Activated naive CD8-positive, alpha-beta T cell treated with anti-CD3 and anti-CD28 coated beads, Interleukin-2, amount 50 U/mL, for 24 hours (primary cell): ENCODE measurements at regions not wholly inside any gene's neighbourhood (a gene's known extent, or its start where the extent isn't known, plus 50 kb on each side); places are given as distances from the start of the nearest gene placed in this dataset.

ENCODE experiments used
- ATAC-seq: fragments of 150-1000 bp; cut with Tn5 transposase; one replicate; pipeline ENCODE4 v1.10.0; 2021
- DNase-seq: peaks from one replicate; pipeline ENCODE4 v3.0.0; 2021
- H3K27ac Mint-ChIP-seq: one replicate; pipeline ENCODE4 v1.8.0; 2021; ENCODE audit warnings: mild to moderate bottlenecking, mixed read lengths
- H3K27me3 Mint-ChIP-seq: one replicate; pipeline ENCODE4 v1.8.0; 2021; ENCODE audit warnings: mixed read lengths
- H3K36me3 Mint-ChIP-seq: one replicate; pipeline ENCODE4 v1.8.0; 2021; ENCODE audit warnings: low read depth, mixed read lengths
- H3K4me1 Mint-ChIP-seq: one replicate; pipeline ENCODE4 v1.8.0; 2021; ENCODE audit warnings: mixed read lengths
- H3K4me3 Mint-ChIP-seq: one replicate; pipeline ENCODE4 v1.8.0; 2021; ENCODE audit warnings: mild to moderate bottlenecking, moderate library complexity, mixed read lengths
- H3K9me3 Mint-ChIP-seq: one replicate; pipeline ENCODE4 v1.8.0; 2021; ENCODE audit warnings: mixed read lengths

DNA sequence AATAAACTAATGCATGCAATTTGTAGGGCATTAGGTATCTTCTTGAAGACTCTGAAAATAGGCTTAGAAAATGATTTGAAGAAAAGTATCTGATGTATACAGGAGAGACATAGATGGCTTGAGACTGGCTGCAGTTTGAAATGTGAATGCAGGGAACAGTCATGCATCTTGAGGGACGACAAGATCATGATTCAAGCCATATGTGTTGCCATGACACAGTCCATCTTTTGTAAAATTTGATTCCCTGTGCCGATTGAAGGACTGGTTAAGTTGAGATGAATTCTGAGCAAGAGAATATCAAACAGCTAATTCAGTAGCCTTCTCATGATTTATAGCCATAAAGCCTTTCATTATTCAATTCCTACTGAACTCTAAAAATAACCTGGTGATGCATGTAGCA, 231.6 kb downstream of the CASP12 start:
- DNase-seq: no peak
- ATAC-seq: no peak
- H3K4me3 Mint-ChIP-seq: no peak overlapping the region
- no peak overlapping the region for H3K27ac Mint-ChIP-seq
- peaks cover 12% of the 10 kb centered on the region for H3K9me3 Mint-ChIP-seq
- H3K27me3 Mint-ChIP-seq: peaks cover 3% of the 10 kb centered on the region
- no peaks in the 10 kb centered on the region for H3K36me3 Mint-ChIP-seq
- H3K4me1 Mint-ChIP-seq: peaks cover 12% of the 10 kb centered on the region

DNA sequence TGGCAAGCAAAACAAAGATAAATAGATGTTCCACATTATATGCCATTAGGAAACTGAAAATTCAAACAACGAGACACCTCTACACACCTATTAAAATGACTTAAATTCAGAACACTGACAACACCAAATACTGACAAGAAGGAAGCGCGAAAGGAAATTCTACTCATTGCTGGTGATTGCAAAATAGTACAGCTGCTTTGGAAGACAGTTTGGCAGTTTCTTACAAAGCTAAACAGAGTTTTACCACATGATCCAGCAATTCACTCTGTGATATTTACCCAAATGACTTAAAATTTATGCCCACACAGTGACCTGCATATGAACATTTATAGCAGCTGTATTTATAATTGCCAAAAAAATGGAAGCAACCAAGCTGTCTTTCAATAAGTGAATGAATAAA, 232.6 kb downstream of the CASP12 start:
- Mint-ChIP-seq H3K9me3 (peaks cover 8% of the 10 kb centered on the region), H3K36me3 (no peaks in the 10 kb centered on the region), H3K4me1 (peaks cover 12% of the 10 kb centered on the region), H3K27me3 (no peaks in the 10 kb centered on the region), H3K4me3 (no peak overlapping the region), H3K27ac (no peak overlapping the region)
- DNase-seq: no peak
- ATAC-seq: no peak

DNA sequence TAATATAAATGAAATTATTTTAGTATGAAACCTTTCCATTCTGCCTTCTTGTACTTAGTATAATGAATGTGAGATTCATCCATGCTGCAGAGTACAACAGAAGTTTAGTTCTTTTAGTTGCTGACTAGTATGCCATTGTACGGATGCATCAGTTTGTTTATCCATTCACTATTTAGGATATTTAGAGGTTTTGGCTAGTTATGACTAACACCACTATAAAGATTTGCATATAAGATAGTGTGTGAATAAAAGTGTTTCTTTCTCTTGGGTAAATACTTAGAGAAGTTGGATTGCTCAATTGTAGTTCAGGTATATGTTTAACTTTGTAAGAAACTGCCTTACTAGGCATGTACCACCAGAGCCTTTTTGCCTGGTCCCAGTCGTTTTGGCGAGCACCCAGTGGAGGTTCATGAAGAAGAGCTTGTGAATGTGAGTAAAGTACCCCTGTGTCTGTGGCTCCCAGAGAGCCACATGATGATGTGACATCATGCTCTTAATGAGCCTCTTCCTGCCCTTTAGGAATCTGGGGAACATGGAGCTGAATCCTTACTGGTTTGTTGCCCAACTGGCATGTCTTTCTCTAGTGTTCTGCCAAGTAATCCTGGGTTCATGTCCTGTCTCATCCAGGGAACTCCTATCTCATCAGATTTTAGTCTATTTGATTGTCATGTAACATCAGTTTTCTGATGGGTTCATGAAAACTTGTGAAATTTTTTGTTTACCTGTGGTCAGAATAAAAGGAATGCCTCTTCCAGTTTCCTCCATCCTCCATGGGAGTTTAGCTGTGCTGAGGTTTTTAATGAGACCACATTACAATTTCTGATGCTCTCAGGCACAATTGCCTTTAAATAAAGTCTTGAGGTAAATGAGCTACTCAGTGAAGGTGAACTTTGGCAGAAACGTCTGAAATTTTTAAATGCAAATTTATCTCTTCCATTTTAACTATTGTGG, 234.8 kb downstream of the CASP12 start:
- Mint-ChIP-seq H3K4me3 (no peak overlapping the region), H3K27me3 (no peaks in the 10 kb centered on the region), H3K27ac (no peak overlapping the region), H3K36me3 (no peaks in the 10 kb centered on the region), H3K9me3 (no peaks in the 10 kb centered on the region), H3K4me1 (peaks cover 2% of the 10 kb centered on the region)
- ATAC-seq (no peak), DNase-seq (no peak)

DNA sequence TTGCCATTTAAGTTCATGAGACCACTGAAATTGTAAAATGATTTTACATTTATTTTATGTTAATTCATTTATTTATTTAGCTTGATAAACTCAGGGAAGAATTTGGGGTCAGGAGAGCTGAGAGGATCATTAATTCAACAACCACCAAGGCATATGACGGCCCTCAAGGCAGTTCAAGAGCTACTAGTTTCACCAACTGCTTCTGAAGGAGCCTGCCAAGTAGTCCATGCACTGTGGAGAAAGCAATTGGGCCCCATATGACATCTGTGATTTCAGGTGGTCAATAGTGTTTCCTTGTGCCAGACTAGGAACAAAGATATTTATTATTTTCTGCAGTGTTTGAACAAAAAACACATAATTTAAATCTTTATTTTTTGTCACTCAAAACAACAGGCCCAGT, 236.4 kb downstream of the CASP12 start:
- Mint-ChIP-seq H3K4me3 (no peak overlapping the region), H3K27ac (no peak overlapping the region), H3K36me3 (no peaks in the 10 kb centered on the region), H3K9me3 (peaks cover 4% of the 10 kb centered on the region), H3K4me1 (peaks cover 7% of the 10 kb centered on the region), H3K27me3 (no peaks in the 10 kb centered on the region)
- no peak for DNase-seq
- ATAC-seq: no peak

DNA sequence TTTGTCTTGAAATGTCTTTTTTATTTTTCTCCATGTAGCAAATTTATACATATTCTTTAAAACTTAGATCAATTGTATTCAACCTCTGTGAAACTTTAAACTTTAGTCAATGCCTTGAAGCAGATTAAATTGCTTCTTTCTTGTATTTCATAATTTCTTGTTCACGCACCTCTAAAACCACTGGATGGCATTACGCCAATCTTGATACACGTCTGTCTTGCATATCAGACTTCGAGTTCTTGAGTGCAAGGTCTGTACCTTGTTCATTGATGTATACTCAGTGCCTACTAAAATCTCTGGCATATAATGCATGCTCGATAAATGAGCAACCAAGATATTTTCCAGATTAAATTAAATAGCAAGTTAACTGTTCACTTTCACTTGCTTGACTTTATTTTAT, 236.8 kb downstream of the CASP12 start:
- DNase-seq: no peak

DNA sequence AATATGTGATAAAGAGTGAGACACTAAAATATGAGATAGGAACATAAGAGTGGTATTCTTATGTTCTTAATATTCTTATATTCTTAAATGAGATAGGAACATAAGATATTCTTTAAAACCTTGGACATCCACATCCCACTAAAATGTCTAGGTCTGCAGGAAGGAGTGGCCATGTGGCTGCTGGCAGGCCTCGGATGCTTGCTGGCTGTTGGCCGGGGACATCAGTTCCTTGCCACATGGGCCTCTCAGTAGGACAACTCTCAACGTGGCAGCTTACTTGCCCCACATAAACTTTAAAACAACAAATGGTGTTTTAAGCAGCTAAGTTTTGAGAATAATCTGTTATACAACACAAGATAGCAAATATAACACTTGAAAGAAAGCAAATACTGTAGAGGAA, 240.1 kb downstream of the CASP12 start:
- H3K27me3 Mint-ChIP-seq: no peaks in the 10 kb centered on the region
- no peak overlapping the region for H3K27ac Mint-ChIP-seq
- peaks cover 14% of the 10 kb centered on the region for H3K4me1 Mint-ChIP-seq
- no peak for DNase-seq
- no peaks in the 10 kb centered on the region for H3K36me3 Mint-ChIP-seq
- no peak overlapping the region for H3K4me3 Mint-ChIP-seq
- ATAC-seq: no peak
- peaks cover 4% of the 10 kb centered on the region for H3K9me3 Mint-ChIP-seq

More for the DNA sequence above, 236.8 kb downstream of the CASP12 start:
- ATAC-seq: no peak
- H3K9me3 Mint-ChIP-seq: peaks cover 4% of the 10 kb centered on the region
- no peaks in the 10 kb centered on the region for H3K36me3 Mint-ChIP-seq
- no peaks in the 10 kb centered on the region for H3K27me3 Mint-ChIP-seq
- H3K27ac Mint-ChIP-seq: no peak overlapping the region
- H3K4me1 Mint-ChIP-seq: peaks cover 7% of the 10 kb centered on the region
- H3K4me3 Mint-ChIP-seq: no peak overlapping the region

DNA sequence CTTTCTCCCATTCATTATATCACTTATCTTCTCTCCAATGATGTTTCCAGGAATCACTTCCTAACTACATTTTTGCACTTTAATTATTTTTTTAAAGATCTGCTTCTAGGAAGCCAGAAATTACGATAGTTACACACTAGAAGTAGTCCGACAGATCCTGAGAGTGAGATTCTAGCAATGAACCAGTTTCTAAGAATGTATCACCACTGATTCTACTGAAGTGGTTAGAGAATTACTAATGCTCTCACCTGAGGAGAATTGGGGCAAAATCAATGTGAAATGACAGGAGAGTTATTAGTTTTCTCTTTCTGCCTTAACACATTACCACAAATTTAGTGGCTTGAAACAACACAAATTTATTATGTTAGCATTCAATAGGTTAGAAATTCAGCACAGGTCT, 241.2 kb downstream of the CASP12 start:
- Mint-ChIP-seq H3K27me3 (no peaks in the 10 kb centered on the region), H3K36me3 (no peaks in the 10 kb centered on the region), H3K9me3 (peaks cover 4% of the 10 kb centered on the region), H3K4me1 (peaks cover 17% of the 10 kb centered on the region), H3K4me3 (no peak overlapping the region), H3K27ac (no peak overlapping the region)
- no peak for DNase-seq
- peak; percentile 69 for ATAC-seq

DNA sequence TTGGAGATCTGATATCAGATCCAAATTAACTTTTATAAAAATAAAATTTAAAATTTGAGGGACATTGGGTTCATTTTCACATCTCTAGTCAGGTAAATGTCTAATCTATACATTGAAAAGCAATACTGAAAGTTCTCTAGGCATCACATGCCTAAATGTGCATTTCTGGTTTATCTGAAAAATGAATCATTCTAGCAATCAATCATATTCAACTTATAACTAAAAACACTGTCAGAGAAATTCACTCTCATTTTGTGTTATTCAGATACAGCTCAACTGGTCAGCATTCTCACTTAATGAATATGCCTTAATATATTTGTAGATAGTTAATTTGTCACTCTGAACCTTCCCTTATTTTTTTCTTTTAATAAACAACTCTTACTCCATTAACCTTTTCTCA, 243.2 kb downstream of the CASP12 start:
- DNase-seq: no peak
- Mint-ChIP-seq H3K27me3 (no peaks in the 10 kb centered on the region), H3K27ac (no peak overlapping the region), H3K4me3 (no peak overlapping the region), H3K4me1 (peaks cover 17% of the 10 kb centered on the region), H3K9me3 (peaks cover 15% of the 10 kb centered on the region), H3K36me3 (no peaks in the 10 kb centered on the region)
- peak; percentile 28 for ATAC-seq

DNA sequence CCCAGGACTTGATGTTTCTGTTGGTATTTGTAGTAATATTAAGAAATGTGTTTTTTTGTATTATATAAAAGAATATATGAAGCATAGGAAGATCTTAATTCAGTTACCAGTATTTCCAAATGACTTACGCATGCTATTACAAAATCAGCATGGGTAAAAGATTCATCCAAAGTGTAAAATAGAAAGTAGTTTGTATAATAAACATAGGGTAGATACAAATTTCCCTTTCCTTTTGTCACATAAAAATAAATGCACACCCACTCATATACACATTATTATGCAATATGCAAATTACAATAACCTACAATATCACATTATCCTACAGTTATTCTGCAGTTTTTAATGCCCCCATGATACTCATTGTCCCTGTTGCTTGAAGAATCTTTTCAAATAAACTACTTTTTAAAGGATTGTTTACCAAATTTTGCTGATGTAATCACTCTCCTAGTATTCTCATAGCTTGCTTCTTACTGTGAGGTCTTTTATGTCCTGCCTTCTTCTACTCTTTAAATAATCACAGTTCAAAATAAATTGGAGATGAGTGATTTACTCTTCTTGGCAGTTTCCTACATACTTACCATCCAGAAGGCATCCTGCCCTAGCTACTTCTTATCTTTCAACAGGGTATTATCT, 244.0 kb downstream of the CASP12 start:
- ATAC-seq (no peak), DNase-seq (no peak)
- Mint-ChIP-seq H3K27ac (no peak overlapping the region), H3K4me3 (no peak overlapping the region), H3K4me1 (peaks cover 20% of the 10 kb centered on the region), H3K9me3 (peaks cover 19% of the 10 kb centered on the region), H3K27me3 (no peaks in the 10 kb centered on the region), H3K36me3 (peaks cover 2% of the 10 kb centered on the region)

DNA sequence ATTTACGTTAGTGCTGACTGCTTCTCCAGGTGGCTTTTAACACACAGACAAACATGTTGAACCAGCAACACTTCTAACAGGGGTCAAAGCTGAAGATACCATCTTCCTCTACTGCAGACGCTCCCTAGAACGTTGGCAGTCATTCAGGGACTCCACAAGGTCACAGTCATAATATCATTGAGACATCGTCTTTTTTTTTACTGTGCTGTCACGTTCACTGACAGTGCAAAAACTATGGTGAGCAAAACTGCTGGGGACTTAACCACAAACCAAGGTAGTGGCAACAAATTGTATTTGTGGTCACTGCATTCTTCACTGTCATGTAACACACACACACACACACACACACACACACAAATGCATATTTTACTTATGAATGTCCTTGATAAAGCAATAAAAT, 244.9 kb downstream of the CASP12 start:
- ATAC-seq (no peak), DNase-seq (no peak)
- peaks cover 2% of the 10 kb centered on the region for H3K36me3 Mint-ChIP-seq
- H3K9me3 Mint-ChIP-seq: peaks cover 19% of the 10 kb centered on the region
- no peak overlapping the region for H3K4me3 Mint-ChIP-seq
- H3K27ac Mint-ChIP-seq: peak overlapping the region; percentile 42
- no peaks in the 10 kb centered on the region for H3K27me3 Mint-ChIP-seq
- H3K4me1 Mint-ChIP-seq: peaks cover 26% of the 10 kb centered on the region

DNA sequence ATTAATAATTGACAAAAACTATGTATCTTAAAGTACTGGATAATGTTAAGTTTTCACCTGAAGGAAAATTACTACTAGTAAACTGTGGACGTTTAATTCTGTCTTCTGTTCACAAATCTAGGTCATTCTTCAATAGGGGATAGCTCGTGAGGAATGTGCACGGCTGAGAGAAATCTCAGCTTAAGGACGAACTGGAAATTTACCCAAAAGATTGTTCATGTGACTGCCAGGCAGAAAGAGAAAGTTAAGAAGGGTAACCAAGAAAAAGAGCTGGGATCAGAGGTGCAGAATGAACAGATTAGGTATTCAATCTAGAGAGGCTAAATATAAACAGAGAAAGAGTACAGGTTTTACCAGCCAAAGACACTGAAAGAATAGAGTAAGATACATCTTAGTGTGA, 245.3 kb downstream of the CASP12 start:
- ATAC-seq (no peak), DNase-seq (no peak)
- H3K36me3 Mint-ChIP-seq: peaks cover 2% of the 10 kb centered on the region
- no peaks in the 10 kb centered on the region for H3K27me3 Mint-ChIP-seq
- H3K4me3 Mint-ChIP-seq: no peak overlapping the region
- H3K4me1 Mint-ChIP-seq: peaks cover 26% of the 10 kb centered on the region
- H3K27ac Mint-ChIP-seq: no peak overlapping the region
- H3K9me3 Mint-ChIP-seq: peaks cover 18% of the 10 kb centered on the region

DNA sequence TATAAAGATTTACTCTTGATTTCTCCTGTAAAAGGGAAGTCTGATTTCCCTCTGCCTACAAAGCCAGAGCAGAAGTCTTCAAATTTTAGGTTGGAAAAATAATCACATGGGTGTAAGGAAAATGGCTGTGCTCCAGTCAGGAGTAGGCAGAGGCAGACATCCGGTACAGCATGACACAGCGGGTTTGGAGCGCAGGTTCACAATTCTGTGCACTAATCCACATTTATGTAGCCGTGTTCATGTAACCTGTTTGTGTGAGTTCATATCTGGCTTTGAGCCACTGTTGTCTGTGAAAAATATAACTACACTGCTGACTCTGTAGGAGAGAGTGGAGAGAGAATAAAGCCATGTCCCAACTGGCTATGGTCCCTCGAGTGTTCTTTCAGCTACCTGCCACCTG, 248.0 kb downstream of the CASP12 start:
- Mint-ChIP-seq H3K9me3 (peaks cover 15% of the 10 kb centered on the region), H3K36me3 (peaks cover 2% of the 10 kb centered on the region), H3K27ac (no peak overlapping the region), H3K27me3 (no peaks in the 10 kb centered on the region), H3K4me1 (peaks cover 35% of the 10 kb centered on the region), H3K4me3 (no peak overlapping the region)
- DNase-seq (peak; percentile 11), ATAC-seq (no peak)

DNA sequence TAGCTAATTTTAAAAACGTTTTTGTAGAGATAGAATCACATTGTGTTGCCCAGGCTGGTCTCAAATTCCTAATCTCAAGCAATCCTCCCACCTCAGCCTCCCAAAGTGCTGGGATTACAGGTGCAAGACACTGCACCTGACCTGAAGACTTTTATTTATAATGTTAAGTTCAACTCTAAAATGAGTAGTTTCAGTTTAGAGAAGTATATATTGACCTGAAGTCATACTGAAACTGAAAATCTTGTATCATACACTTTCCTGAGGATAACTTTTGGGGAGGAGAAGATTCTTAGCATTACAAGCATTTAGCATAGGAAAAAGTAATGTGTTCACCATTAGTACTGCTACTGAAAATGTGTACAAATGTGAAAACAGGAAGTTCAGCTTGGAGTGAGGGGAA, 249.3 kb downstream of the CASP12 start:
- ATAC-seq: peak; percentile 41
- H3K27ac Mint-ChIP-seq: no peak overlapping the region

DNA sequence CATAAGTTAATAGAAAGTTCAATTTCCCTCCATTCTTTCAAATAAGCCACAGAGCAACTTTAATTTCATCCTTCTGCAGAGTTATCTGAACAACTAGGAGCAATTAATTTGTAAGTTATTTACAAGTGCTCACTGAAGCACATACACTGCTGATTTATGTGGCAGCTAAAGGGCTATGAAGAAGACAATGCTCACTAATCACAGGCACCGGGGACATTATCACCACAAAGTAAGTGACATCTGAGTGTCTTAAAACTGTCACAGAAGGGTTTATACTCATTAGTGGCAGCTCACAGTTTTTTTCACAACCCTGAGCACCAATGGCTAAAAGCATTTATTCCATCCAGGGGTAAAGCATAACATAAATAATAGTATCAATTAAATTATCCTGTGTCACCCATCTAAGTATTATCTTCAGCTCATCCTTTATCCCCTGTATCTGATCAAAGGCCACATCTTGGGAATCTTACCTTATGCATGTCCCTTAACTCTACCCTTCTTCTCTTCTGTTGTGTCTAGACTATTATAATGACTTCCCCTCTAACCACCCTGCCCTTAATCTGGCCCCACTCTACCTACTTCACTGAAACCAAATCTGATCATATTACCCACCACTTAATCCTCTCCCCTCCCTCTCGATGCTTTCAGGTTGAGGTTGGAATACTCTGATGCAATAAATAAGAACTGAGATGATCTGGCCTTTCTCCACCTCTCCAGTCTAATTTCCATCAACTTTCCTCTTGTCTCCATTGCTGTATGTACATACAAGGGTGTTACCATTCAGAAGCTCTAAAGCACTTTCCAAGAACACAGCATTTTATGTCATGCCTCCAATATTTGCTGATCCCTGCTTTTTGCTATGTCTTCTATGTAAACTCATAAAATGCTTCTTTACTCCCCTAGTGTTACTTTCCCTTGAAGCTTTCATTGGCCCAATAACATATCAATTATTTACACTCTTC, 252.7 kb downstream of the CASP12 start:
- no peaks in the 10 kb centered on the region for H3K27me3 Mint-ChIP-seq
- H3K4me1 Mint-ChIP-seq: peaks cover 30% of the 10 kb centered on the region
- DNase-seq (no peak), ATAC-seq (peak; percentile 63)
- H3K9me3 Mint-ChIP-seq: peaks cover 13% of the 10 kb centered on the region
- no peak overlapping the region for H3K4me3 Mint-ChIP-seq
- H3K36me3 Mint-ChIP-seq: peaks cover 2% of the 10 kb centered on the region
- H3K27ac Mint-ChIP-seq: peak overlapping the region; percentile 5

More for the DNA sequence above, 249.3 kb downstream of the CASP12 start:
- DNase-seq: no peak
- Mint-ChIP-seq H3K27me3 (no peaks in the 10 kb centered on the region), H3K4me3 (no peak overlapping the region), H3K36me3 (peaks cover 2% of the 10 kb centered on the region), H3K9me3 (peaks cover 15% of the 10 kb centered on the region), H3K4me1 (peaks cover 39% of the 10 kb centered on the region)
